HepG2 (cell line): ENCODE measurements at regions not wholly inside any gene's neighbourhood (a gene's known extent, or its start where the extent isn't known, plus 50 kb on each side); places are given as distances from the start of the nearest gene placed in this dataset.

Experiments used
- SMAD1 ChIP-seq: sonication (generic); formaldehyde crosslinking; IDR thresholded peaks from 2 replicates; pipeline ENCODE4 v1.4.0; 2020; ENCODE audit warnings: missing genetic modification reagents, low read depth, mild to moderate bottlenecking, borderline replicate concordance
- SP1 ChIP-seq, 2 experiments: fragments of 450-650 bp in 1 of 2; sonication (generic) in 1 of 2; formaldehyde crosslinking in 1 of 2; IDR thresholded peaks; 2 replicates each; pipeline versions ENCODE4 v1.4.0 to v1.6.1; 2016 to 2020; ENCODE audit warnings: missing genetic modification reagents in 1 of 2
- TF ChIP-seq, protein P1 (sequence below): sonication (generic); formaldehyde crosslinking; IDR thresholded peaks from 2 replicates; pipeline ENCODE4 v1.5.0; 2020; ENCODE audit warnings: mild to moderate bottlenecking, missing genetic modification reagents, moderate library complexity

DNA sequence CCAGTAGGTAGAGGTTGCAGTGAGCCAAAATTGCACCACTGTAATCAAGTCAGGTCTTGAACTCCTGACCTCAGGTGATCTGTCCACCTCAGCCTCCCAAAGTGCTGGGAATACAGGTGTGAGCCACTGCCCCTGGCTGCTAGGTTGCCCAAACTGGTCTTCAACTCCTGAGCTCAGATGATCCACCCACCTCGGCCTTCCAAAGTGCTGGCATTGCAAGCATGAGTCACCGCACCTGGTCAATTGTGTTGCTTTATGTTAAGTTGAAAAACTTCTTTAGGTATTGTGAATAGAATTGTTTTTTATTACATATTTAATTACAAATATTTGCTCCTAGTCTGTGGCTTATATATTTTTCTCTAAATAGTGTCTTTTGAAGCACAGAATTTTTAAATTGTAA is 80.5 kb downstream of the PRKAB2 start:
- TF ChIP-seq, protein P1, sequence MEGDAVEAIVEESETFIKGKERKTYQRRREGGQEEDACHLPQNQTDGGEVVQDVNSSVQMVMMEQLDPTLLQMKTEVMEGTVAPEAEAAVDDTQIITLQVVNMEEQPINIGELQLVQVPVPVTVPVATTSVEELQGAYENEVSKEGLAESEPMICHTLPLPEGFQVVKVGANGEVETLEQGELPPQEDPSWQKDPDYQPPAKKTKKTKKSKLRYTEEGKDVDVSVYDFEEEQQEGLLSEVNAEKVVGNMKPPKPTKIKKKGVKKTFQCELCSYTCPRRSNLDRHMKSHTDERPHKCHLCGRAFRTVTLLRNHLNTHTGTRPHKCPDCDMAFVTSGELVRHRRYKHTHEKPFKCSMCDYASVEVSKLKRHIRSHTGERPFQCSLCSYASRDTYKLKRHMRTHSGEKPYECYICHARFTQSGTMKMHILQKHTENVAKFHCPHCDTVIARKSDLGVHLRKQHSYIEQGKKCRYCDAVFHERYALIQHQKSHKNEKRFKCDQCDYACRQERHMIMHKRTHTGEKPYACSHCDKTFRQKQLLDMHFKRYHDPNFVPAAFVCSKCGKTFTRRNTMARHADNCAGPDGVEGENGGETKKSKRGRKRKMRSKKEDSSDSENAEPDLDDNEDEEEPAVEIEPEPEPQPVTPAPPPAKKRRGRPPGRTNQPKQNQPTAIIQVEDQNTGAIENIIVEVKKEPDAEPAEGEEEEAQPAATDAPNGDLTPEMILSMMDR: no peak
- TF ChIP-seq SP1 (IDR thresholded peaks at IDR 0.05): no peak
- no peak for TF ChIP-seq SP1 (CRISPR knock-in tag; IDR thresholded peaks at IDR 0.05)
- TF ChIP-seq SMAD1 (CRISPR knock-in tag): no peak
